ENCODE measurements at regions not wholly inside any gene's neighbourhood (a gene's known extent, or its start where the extent isn't known, plus 50 kb on each side); places are given as distances from the start of the nearest gene placed in this dataset.
A peak's percentile ranks its signal among the peaks of the same experiment; 100 is the strongest.

DNA sequence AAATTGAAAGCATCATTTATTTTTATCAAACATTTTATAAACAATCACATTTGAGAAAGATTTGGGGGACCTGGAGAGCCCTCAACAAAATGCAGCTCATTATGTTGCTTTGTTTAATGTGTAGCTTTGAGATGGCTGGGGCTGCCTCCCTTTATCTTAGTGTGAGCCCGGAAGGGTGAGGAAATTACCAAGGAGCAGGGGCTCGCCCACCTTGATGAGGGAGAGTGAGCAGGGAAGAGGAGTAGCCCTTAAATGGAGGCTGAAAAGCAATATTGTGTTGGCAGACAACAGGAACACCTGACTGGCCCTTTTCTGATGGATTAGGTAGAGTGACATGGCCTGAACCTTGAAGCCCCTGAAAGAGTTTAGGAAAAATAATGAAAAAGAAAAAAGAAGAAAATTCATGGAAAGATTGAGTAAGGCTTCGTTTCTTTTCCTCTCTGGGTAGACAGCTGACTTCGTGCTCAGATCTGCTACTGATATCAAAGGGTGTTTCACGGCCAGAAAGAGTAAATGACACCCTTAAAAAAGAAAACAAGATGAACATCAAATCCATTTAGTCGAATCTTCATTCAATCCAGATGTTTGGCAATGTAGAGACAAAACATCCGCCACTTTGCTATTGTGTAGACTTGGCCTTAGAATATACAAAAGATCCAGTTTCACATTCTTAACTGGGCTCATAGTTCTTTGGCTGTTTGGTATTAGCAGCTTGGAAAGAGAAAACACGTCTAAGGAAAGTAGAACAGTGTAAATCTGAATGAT, 206.5 kb upstream of the TCF4 start:
- Histone ChIP-seq H3K36me3 (ENCODE audit: control insufficient read depth, insufficient read depth, low read length) (no peaks in the 10 kb centered on the region), H3K27me3 (ENCODE audit: control insufficient read depth, insufficient read depth, low read length) (no peaks in the 10 kb centered on the region), H3K4me3 (ENCODE audit: low read depth, low read length) (no peak overlapping the region)
- POLR2A ChIA-PET, result no interaction called here
- TF ChIP-seq, protein P1, sequence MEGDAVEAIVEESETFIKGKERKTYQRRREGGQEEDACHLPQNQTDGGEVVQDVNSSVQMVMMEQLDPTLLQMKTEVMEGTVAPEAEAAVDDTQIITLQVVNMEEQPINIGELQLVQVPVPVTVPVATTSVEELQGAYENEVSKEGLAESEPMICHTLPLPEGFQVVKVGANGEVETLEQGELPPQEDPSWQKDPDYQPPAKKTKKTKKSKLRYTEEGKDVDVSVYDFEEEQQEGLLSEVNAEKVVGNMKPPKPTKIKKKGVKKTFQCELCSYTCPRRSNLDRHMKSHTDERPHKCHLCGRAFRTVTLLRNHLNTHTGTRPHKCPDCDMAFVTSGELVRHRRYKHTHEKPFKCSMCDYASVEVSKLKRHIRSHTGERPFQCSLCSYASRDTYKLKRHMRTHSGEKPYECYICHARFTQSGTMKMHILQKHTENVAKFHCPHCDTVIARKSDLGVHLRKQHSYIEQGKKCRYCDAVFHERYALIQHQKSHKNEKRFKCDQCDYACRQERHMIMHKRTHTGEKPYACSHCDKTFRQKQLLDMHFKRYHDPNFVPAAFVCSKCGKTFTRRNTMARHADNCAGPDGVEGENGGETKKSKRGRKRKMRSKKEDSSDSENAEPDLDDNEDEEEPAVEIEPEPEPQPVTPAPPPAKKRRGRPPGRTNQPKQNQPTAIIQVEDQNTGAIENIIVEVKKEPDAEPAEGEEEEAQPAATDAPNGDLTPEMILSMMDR (IDR thresholded peaks at IDR 0.05; ENCODE audit: insufficient read depth, low read depth, low read length), result no peak
- CTCF ChIA-PET, result interaction anchor here (1.0 to 1.5 kb wide), 2 partner anchors 12 to 15 kb away, joined by 3 read pairs; no protein-coding TSS in a partner anchor
- no peak for DNase-seq (ENCODE audit: low read depth)

DNA sequence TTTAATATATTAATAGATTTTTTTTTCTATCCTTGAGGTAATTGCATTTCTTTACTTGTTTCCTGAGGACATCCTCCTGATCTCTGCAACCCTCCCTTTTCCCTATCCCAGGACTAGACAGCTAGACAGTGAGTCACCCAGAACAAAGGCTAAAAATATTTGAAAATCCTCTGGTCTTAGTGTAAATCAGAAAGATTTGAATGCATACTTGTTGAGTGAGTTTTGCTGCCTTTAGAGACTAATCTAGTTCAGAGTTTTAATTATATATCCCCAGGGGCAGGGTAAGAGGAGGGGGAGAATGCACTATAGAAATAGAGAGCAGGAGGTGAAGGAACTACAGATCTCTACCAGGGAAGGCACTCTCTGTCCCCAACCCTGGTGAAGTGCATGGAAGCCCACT, 202.3 kb upstream of the TCF4 start:
- TF ChIP-seq, protein P1 (IDR thresholded peaks at IDR 0.05; ENCODE audit: insufficient read depth, low read depth, low read length), result no peak
- Histone ChIP-seq H3K4me3 (ENCODE audit: low read depth, low read length) (no peak overlapping the region), H3K36me3 (ENCODE audit: control insufficient read depth, insufficient read depth, low read length) (no peaks in the 10 kb centered on the region), H3K27me3 (ENCODE audit: control insufficient read depth, insufficient read depth, low read length) (no peaks in the 10 kb centered on the region)
- peak; percentile 71 for DNase-seq (ENCODE audit: low read depth)
- CTCF ChIA-PET, result interaction anchor here (0.9 to 2.7 kb wide), 3 partner anchors 8 to 524 kb away, joined by 3 to 7 read pairs (median 3); no protein-coding TSS in a partner anchor
- POLR2A ChIA-PET, result interaction anchor here (0.6 kb wide), 1 partner anchor 140 kb away, joined by 3 read pairs; no protein-coding TSS in a partner anchor

DNA sequence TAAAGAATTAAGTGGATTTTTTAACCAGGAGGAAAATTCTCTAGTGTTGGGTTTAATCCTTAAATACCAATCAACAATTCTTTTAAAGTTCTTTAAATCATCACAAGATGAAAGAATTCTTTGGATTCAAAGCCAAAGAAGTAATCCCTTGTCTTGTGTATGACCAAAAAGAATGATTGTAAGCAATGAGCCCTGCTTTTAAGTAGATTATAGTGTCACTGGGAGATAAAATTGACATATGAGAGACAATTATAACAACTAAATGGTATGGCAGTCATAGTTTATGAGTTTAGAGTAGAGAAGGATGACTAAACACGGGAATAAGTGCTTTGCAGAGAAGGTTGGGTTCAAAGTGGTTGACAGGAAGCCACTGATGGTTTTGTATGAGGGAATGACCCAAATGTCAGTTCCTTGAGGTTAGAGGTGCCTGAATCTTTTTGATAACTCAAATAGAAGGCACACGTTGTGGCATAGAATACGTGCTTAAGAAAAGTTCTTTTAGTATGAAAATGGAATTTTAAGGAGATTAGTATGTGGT, 199.6 kb upstream of the TCF4 start:
- ChIA-PET POLR2A (no interaction called here), CTCF (interaction anchor here (1.8 kb wide), 1 partner anchor 8 kb away, joined by 6 read pairs; no protein-coding TSS in a partner anchor)

DNA sequence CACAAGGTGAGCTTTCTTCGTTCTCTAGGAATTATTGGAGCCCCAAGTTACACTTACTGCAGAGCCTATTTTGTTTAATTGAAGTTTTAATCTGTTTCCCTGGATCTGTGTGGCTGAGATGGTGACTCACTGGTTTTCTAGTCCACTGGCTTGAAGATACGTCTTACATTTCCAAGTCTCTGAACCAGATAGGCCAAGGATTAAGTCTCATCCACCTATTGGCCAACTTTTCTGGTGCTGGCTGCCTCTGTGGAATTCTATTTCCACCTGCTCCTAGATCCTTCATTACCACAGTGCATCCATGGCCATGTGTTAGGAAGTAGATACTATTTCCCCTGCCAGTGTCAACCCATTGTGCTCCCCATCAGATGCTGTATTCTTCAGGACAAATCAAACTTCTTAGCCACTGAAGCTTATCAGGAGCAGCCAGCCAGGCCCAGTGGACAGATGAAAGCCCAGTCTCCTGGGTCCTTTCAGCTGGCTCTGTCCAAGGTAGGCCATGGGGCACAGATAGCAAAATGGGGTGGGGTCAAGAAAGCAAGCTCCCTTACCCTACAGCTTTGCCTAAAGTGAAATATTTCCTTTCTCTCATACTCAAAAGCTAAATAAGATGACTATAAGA, 198.8 kb upstream of the TCF4 start:
- CTCF ChIA-PET, result interaction anchor here (1.1 kb wide), 1 partner anchor 15 kb away, joined by 3 read pairs; no protein-coding TSS in a partner anchor
- POLR2A ChIA-PET, result no interaction called here
- no peak overlapping the region for H3K4me3 ChIP-seq (ENCODE audit: low read depth, low read length)
- no peaks in the 10 kb centered on the region for H3K36me3 ChIP-seq (ENCODE audit: control insufficient read depth, insufficient read depth, low read length)
- no peak for DNase-seq (ENCODE audit: low read depth)
- no peaks in the 10 kb centered on the region for H3K27me3 ChIP-seq (ENCODE audit: control insufficient read depth, insufficient read depth, low read length)
- TF ChIP-seq, protein P1 (IDR thresholded peaks at IDR 0.05; ENCODE audit: insufficient read depth, low read depth, low read length), result no peak

More for the DNA sequence above, 199.6 kb upstream of the TCF4 start:
- Histone ChIP-seq H3K36me3 (ENCODE audit: control insufficient read depth, insufficient read depth, low read length) (no peaks in the 10 kb centered on the region), H3K27me3 (ENCODE audit: control insufficient read depth, insufficient read depth, low read length) (no peaks in the 10 kb centered on the region), H3K4me3 (ENCODE audit: low read depth, low read length) (no peak overlapping the region)
- TF ChIP-seq, protein P1 (IDR thresholded peaks at IDR 0.05; ENCODE audit: insufficient read depth, low read depth, low read length), result no peak
- no peak for DNase-seq (ENCODE audit: low read depth)

DNA sequence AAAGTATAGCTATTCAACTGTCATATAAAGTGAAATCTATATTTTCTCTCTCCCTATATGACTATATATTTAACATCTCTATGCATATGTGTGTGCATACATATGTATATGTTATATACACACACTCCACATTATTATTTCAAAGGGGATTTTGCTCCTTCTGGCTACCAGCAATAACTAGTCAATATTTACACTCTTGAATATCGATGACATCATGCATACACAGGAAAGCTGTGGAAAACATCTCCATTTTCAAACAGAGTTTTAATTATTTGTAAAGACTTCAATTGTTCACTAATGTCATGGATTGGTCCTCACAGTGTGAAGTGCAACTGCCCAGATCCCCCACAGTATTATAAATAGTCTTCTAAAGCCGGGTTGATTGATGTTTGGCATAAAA, 195.9 kb upstream of the TCF4 start:
- no peaks in the 10 kb centered on the region for H3K27me3 ChIP-seq (ENCODE audit: control insufficient read depth, insufficient read depth, low read length)
- H3K4me3 ChIP-seq (ENCODE audit: low read depth, low read length), result no peak overlapping the region
- POLR2A ChIA-PET, result no interaction called here
- no peak for DNase-seq (ENCODE audit: low read depth)
- CTCF ChIA-PET, result interaction anchor here (0.8 kb wide), 1 partner anchor 549 kb away, joined by 3 read pairs; no protein-coding TSS in a partner anchor
- no peaks in the 10 kb centered on the region for H3K36me3 ChIP-seq (ENCODE audit: control insufficient read depth, insufficient read depth, low read length)
- TF ChIP-seq, protein P1 (IDR thresholded peaks at IDR 0.05; ENCODE audit: insufficient read depth, low read depth, low read length), result no peak
